WTC11 (cell line): ENCODE measurements at regions not wholly inside any gene's neighbourhood (a gene's known extent, or its start where the extent isn't known, plus 50 kb on each side); places are given as distances from the start of the nearest gene placed in this dataset.

Experiments used
- ATAC-seq: fragments of 200-7000 bp; cut with Tn5 transposase; 2 replicates; pipeline ENCODE4 v1.10.0; 2021; ENCODE audit warnings: mild to moderate bottlenecking, moderate library complexity
- CTCF ChIA-PET: fragments of 300-600 bp; sonication (Branson Sonifier 250); formaldehyde crosslinking; loops from one replicate; lab custom pipeline; 2021; ENCODE audit warnings: antibody characterized with exemption; lab: Charles Lee
- POLR2A ChIA-PET: fragments of 350-600 bp; sonication (Branson Sonifier 250); formaldehyde crosslinking; loops from one replicate; lab custom pipeline; 2021; ENCODE audit warnings: antibody characterized with exemption; lab: Charles Lee
- DNase-seq: peaks from one replicate; pipeline ENCODE4 v3.0.0; 2021; ENCODE audit warnings: low spot score
- H3K27ac Mint-ChIP-seq: 2 replicates; pipeline ENCODE4 v1.8.0; 2021; ENCODE audit warnings: mixed read lengths
- H3K27me3 Mint-ChIP-seq: 2 replicates; pipeline ENCODE4 v1.8.0; 2021; ENCODE audit warnings: low read depth, mild to moderate bottlenecking, moderate library complexity, mixed read lengths
- H3K36me3 Mint-ChIP-seq: 2 replicates; pipeline ENCODE4 v1.8.0; 2021; ENCODE audit warnings: mixed read lengths
- H3K4me1 Mint-ChIP-seq: 2 replicates; pipeline ENCODE4 v1.8.0; 2022; ENCODE audit warnings: mixed read lengths
- H3K4me3 Mint-ChIP-seq: 2 replicates; pipeline ENCODE4 v1.8.0; 2021; ENCODE audit warnings: mild to moderate bottlenecking, moderate library complexity, mixed read lengths
- H3K9me3 Mint-ChIP-seq: 2 replicates; pipeline ENCODE4 v1.8.0; 2021; ENCODE audit warnings: mixed read lengths
- AFF4 ChIP-seq: sonication (generic); formaldehyde crosslinking; IDR thresholded peaks from 2 replicates; pipeline ENCODE4 v1.8.1; 2023; ENCODE audit warnings: mild to moderate bottlenecking, missing genetic modification reagents, borderline replicate concordance
- ARID4B ChIP-seq: sonication (generic); formaldehyde crosslinking; IDR thresholded peaks from 2 replicates; pipeline ENCODE4 v1.8.0; 2023; ENCODE audit warnings: missing genetic modification reagents, mild to moderate bottlenecking, borderline replicate concordance
- E2F1 ChIP-seq: sonication (generic); formaldehyde crosslinking; IDR thresholded peaks from 2 replicates; pipeline ENCODE4 v1.8.0; 2022; ENCODE audit warnings: mild to moderate bottlenecking, missing genetic modification reagents
- ERG ChIP-seq: fragments of 250-450 bp; sonication (Bioruptor Pico); IDR thresholded peaks from 2 replicates; pipeline ENCODE4 v1.8.0; 2021; ENCODE audit warnings: mild to moderate bottlenecking
- GTF2I ChIP-seq: fragments of 250-450 bp; sonication (Bioruptor Pico); conservative IDR thresholded peaks from 2 replicates; pipeline ENCODE4 v1.4.0; 2021; ENCODE audit warnings: mild to moderate bottlenecking
- JAZF1 ChIP-seq: fragments of 250-450 bp; sonication (Bioruptor Pico); IDR thresholded peaks from 2 replicates; pipeline ENCODE4 v1.9.0; 2021; ENCODE audit warnings: moderate library complexity, mild to moderate bottlenecking, inconsistent platforms
- PRDM15 ChIP-seq: sonication (generic); formaldehyde crosslinking; IDR thresholded peaks from 2 replicates; pipeline ENCODE4 v1.8.0; 2022; ENCODE audit warnings: missing genetic modification reagents
- PRRX2 ChIP-seq: fragments of 250-450 bp; sonication (Bioruptor Pico); IDR thresholded peaks from 2 replicates; pipeline ENCODE4 v1.8.0; 2021; ENCODE audit warnings: mild to moderate bottlenecking
- RORB ChIP-seq: fragments of 250-450 bp; sonication (Bioruptor Pico); IDR thresholded peaks from 2 replicates; pipeline ENCODE4 v1.9.0; 2021; ENCODE audit warnings: mild to moderate bottlenecking
- SOX15 ChIP-seq: fragments of 250-450 bp; sonication (Bioruptor Pico); IDR thresholded peaks from 2 replicates; pipeline ENCODE4 v1.9.0; 2021; ENCODE audit warnings: mild to moderate bottlenecking
- STAT6 ChIP-seq: sonication (generic); formaldehyde crosslinking; conservative IDR thresholded peaks from 2 replicates; pipeline ENCODE4 v1.8.1; 2023; ENCODE audit warnings: mild to moderate bottlenecking, low read depth, missing genetic modification reagents, moderate library complexity
- TCF7 ChIP-seq: sonication (generic); formaldehyde crosslinking; IDR thresholded peaks from 2 replicates; pipeline ENCODE4 v1.8.0; 2022; ENCODE audit warnings: mild to moderate bottlenecking, low read depth, missing genetic modification reagents, moderate library complexity
- ZNF396 ChIP-seq: fragments of 250-450 bp; sonication (Bioruptor Pico); IDR thresholded peaks from 2 replicates; pipeline ENCODE4 v1.8.0; 2021; ENCODE audit warnings: mild to moderate bottlenecking, moderate library complexity, borderline replicate concordance

GRCh38 chr2:217743966-217744761 is 258.6 kb downstream of the TNS1 start:
- CTCF ChIA-PET: interaction anchor here (1.3 to 1.5 kb wide), 2 partner anchors 12 kb away, joined by 3 to 4 read pairs; no protein-coding TSS in a partner anchor
- TF ChIP-seq STAT6 (no peak), SOX15 (CRISPR knock-in tag) (no peak), PRRX2 (CRISPR knock-in tag) (no peak), PRDM15 (no peak), E2F1 (CRISPR knock-in tag) (no peak), ZNF396 (CRISPR knock-in tag) (no peak), AFF4 (CRISPR knock-in tag) (no peak), ERG (no peak), TCF7 (CRISPR knock-in tag) (no peak), GTF2I (CRISPR knock-in tag) (no peak), ARID4B (CRISPR knock-in tag) (no peak), JAZF1 (CRISPR knock-in tag) (no peak), RORB (CRISPR knock-in tag) (no peak)
- Mint-ChIP-seq H3K4me1 (peaks cover 6% of the 10 kb centered on the region), H3K36me3 (no peaks in the 10 kb centered on the region), H3K4me3 (no peak overlapping the region), H3K9me3 (peaks cover 15% of the 10 kb centered on the region), H3K27me3 (no peaks in the 10 kb centered on the region; the same call in 1 of the 2 replicates), H3K27ac (no peak overlapping the region)
- no peak for ATAC-seq
- POLR2A ChIA-PET: no interaction called here
- no peak for DNase-seq
